ENCODE measurements at regions not wholly inside any gene's neighbourhood (a gene's known extent, or its start where the extent isn't known, plus 50 kb on each side); places are given as distances from the start of the nearest gene placed in this dataset.

GRCh38 chr2:8536686-8537561 is 144.9 kb upstream of the ID2 start:
- DNase-seq (ENCODE audit: low read depth in 2 of 2) = no peak

GRCh38 chr2:8537562-8538155 is 144.2 kb upstream of the ID2 start:
- DNase-seq (ENCODE audit: low read depth in 2 of 2) = no peak

GRCh38 chr2:8538531-8538930 is 143.3 kb upstream of the ID2 start:
- DNase-seq (ENCODE audit: low read depth in 2 of 2) = no peak

GRCh38 chr2:8538931-8539621 is 142.8 kb upstream of the ID2 start:
- no peak for DNase-seq (ENCODE audit: low read depth in 2 of 2)

GRCh38 chr2:8539743-8540551 is 141.9 kb upstream of the ID2 start:
- DNase-seq (ENCODE audit: low read depth in 2 of 2) = no peak

GRCh38 chr2:8540552-8541055 is 141.3 kb upstream of the ID2 start:
- DNase-seq (ENCODE audit: low read depth in 2 of 2) = no peak

GRCh38 chr2:8541223-8541622 is 140.6 kb upstream of the ID2 start:
- DNase-seq (ENCODE audit: low read depth in 2 of 2) = no peak

- no peak for DNase-seq (ENCODE audit: low read depth in 2 of 2)
These were observed 140.2 kb upstream of the ID2 start for GRCh38 chr2:8541636-8542035.

GRCh38 chr2:8542381-8543059 is 139.3 kb upstream of the ID2 start:
- no peak for DNase-seq (ENCODE audit: low read depth in 2 of 2)

- no peak for DNase-seq (ENCODE audit: low read depth in 2 of 2)
These were observed 138.8 kb upstream of the ID2 start for GRCh38 chr2:8543060-8543382.

GRCh38 chr2:8543383-8544170 is 138.3 kb upstream of the ID2 start:
- peak in 1 of 2 donors; percentile 21 for DNase-seq (ENCODE audit: low read depth in 2 of 2)

GRCh38 chr2:8544171-8544785 is 137.6 kb upstream of the ID2 start:
- DNase-seq (ENCODE audit: low read depth in 2 of 2) = no peak

GRCh38 chr2:8544786-8545694 is 136.8 kb upstream of the ID2 start:
- peak; percentile 77 to 87 for DNase-seq (ENCODE audit: low read depth in 2 of 2)

- DNase-seq (ENCODE audit: low read depth in 2 of 2) = no peak
These were observed 135.9 kb upstream of the ID2 start for GRCh38 chr2:8545695-8546611.

GRCh38 chr2:8546612-8547283 is 135.1 kb upstream of the ID2 start:
- DNase-seq (ENCODE audit: low read depth in 2 of 2) = no peak

GRCh38 chr2:8547284-8548064 is 134.4 kb upstream of the ID2 start:
- no peak for DNase-seq (ENCODE audit: low read depth in 2 of 2)

Measured in activated CD8-positive, alpha-beta memory T cell treated with anti-CD3 and anti-CD28 coated beads for 4 hours (primary cell).